NT2/D1 (cell line): ENCODE measurements at regions not wholly inside any gene's neighbourhood (a gene's known extent, or its start where the extent isn't known, plus 50 kb on each side); places are given as distances from the start of the nearest gene placed in this dataset.

Source experiments
- YY1 ChIP-seq: IDR thresholded peaks from 2 replicates; pipeline ENCODE4 v1.6.1; 2011; ENCODE audit not compliant: insufficient read length, insufficient read depth
- ZNF274 ChIP-seq: IDR thresholded peaks from 2 replicates; pipeline ENCODE4 v1.6.1; 2011; ENCODE audit warnings: mild to moderate bottlenecking, low read depth, low read length

GRCh38 chr5:68673106-68673822 is 420.6 kb upstream of the SLC30A5 start:
- TF ChIP-seq ZNF274 (no peak), YY1 (no peak)
